WTC11 (cell line): ENCODE measurements at regions not wholly inside any gene's neighbourhood (a gene's known extent, or its start where the extent isn't known, plus 50 kb on each side); places are given as distances from the start of the nearest gene placed in this dataset.

Source experiments
- GABPB1 ChIP-seq: sonication (generic); formaldehyde crosslinking; IDR thresholded peaks from 2 replicates; pipeline ENCODE4 v1.8.1; 2023; ENCODE audit warnings: mild to moderate bottlenecking, missing genetic modification reagents
- NFYB ChIP-seq: sonication (generic); formaldehyde crosslinking; conservative IDR thresholded peaks from 2 replicates; pipeline ENCODE4 v1.8.0; 2022; ENCODE audit warnings: low read depth, missing genetic modification reagents
- ZBTB21 ChIP-seq: sonication (generic); formaldehyde crosslinking; IDR thresholded peaks from 2 replicates; pipeline ENCODE4 v1.8.1; 2023; ENCODE audit warnings: mild to moderate bottlenecking, missing genetic modification reagents, borderline replicate concordance
- TF ChIP-seq, protein P1 (sequence below): fragments of 200-600 bp; IDR thresholded peaks from 2 replicates; pipeline ENCODE4 v1.8.0; 2022; ENCODE audit warnings: antibody characterized with exemption
- TF ChIP-seq, protein P2 (sequence below): sonication (generic); formaldehyde crosslinking; IDR thresholded peaks from 2 replicates; pipeline ENCODE4 v1.8.1; 2023; ENCODE audit warnings: mild to moderate bottlenecking, missing genetic modification reagents, moderate library complexity
- TF ChIP-seq, protein P3 (sequence below): sonication (generic); formaldehyde crosslinking; IDR thresholded peaks from 2 replicates; pipeline ENCODE4 v1.8.0; 2022; ENCODE audit warnings: mild to moderate bottlenecking, missing genetic modification reagents

DNA sequence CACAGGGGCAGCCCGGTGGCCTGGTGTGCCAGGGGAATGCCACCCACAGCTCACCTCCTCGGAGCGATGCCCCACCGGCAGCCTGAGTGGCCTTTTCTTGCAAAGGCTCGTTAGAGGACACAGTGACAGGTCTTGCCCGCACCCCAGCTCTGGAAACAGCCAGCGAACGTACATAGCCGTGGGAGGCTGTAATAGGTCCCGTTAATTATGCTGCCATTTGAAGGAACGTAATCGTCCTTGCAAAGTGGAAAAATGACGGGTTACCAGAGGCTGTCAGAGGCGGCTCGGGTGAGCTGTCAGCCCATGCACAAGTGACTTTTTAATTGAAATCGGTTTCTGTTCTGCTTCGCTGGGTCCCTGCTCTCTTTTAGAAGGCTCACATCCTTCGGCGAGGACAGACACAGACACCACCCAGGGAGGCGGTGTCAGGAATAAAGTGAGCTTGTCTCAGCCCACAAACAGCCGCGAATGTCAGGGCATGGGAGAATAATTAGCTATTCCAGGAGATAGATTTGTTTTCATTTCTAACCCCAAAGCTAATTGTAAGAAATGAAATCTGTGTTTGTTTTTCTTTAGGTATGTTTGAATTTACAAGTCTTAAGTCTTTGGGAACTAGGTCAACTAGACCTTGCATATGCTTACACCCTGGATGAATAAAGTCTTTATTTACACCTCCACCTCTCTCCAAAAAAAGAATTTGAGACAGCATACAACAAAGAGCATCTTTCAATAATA is 77.2 kb upstream of the RFLNA start:
- TF ChIP-seq, protein P1, sequence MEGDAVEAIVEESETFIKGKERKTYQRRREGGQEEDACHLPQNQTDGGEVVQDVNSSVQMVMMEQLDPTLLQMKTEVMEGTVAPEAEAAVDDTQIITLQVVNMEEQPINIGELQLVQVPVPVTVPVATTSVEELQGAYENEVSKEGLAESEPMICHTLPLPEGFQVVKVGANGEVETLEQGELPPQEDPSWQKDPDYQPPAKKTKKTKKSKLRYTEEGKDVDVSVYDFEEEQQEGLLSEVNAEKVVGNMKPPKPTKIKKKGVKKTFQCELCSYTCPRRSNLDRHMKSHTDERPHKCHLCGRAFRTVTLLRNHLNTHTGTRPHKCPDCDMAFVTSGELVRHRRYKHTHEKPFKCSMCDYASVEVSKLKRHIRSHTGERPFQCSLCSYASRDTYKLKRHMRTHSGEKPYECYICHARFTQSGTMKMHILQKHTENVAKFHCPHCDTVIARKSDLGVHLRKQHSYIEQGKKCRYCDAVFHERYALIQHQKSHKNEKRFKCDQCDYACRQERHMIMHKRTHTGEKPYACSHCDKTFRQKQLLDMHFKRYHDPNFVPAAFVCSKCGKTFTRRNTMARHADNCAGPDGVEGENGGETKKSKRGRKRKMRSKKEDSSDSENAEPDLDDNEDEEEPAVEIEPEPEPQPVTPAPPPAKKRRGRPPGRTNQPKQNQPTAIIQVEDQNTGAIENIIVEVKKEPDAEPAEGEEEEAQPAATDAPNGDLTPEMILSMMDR, result no peak
- TF ChIP-seq NFYB (CRISPR knock-in tag) (no peak), ZBTB21 (no peak), GABPB1 (CRISPR knock-in tag) (no peak)
- TF ChIP-seq, protein P2, sequence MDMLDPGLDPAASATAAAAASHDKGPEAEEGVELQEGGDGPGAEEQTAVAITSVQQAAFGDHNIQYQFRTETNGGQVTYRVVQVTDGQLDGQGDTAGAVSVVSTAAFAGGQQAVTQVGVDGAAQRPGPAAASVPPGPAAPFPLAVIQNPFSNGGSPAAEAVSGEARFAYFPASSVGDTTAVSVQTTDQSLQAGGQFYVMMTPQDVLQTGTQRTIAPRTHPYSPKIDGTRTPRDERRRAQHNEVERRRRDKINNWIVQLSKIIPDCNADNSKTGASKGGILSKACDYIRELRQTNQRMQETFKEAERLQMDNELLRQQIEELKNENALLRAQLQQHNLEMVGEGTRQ (CRISPR knock-in tag), result no peak
- TF ChIP-seq, protein P3, sequence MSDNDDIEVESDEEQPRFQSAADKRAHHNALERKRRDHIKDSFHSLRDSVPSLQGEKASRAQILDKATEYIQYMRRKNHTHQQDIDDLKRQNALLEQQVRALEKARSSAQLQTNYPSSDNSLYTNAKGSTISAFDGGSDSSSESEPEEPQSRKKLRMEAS, result no peak
